CD4-positive, alpha-beta T cell treated with Interleukin-4 for 4 hours (primary cell): ENCODE measurements at regions not wholly inside any gene's neighbourhood (a gene's known extent, or its start where the extent isn't known, plus 50 kb on each side); places are given as distances from the start of the nearest gene placed in this dataset.

ENCODE experiments used
- DNase-seq: peaks from one replicate; pipeline ENCODE4 v3.0.0-alpha.2; 2020

DNA sequence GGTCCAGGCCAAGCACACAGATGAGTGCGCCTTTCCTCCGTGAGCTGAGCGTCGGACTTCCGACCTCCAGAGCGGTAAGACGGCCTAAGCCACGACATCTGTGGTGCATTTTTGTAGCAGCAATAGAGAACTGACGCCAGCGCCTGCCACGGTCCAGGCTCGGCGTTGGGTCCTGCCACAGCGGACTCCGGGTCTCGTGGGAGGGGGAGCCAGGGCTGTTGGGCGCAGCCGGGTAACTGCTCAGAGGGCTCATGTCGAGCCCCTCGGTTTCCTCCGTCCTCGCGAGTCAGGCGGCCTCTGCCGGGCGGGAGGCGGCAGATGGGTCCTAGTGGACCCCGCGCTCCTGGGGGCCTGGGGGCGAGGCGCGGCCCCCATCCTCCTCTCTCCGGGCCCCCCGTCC lies 216.1 kb downstream of the QKI start:
- DNase-seq, result no peak

DNA sequence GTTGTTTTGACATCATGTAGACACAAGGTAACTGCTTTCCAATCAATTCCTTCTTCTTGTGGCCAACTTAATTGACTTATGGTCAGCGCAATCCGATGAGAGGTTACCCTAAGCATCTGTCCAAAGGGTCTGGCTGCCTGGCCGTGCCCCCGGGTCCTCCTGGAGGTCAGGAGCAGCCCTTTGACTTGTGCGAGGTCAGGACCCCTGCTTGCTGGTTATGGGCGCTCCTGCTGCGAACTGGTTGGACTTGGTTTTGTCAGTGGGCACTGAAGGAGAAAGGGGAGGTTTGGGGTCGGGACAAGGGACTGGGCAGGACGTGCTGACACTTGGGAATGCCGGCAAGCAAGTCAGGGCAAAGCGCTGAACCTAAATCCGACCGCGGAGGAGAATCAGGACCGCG lies 215.6 kb downstream of the QKI start:
- DNase-seq, result no peak
